Thoracic aorta (tissue), 2 donors: ENCODE measurements at regions not wholly inside any gene's neighbourhood (a gene's known extent, or its start where the extent isn't known, plus 50 kb on each side); places are given as distances from the start of the nearest gene placed in this dataset.

Experiments
- ATAC-seq: fragments of 150-250 bp; one replicate; pipeline ENCODE4 v1.8.0; 2017; ENCODE audit warnings: low read depth; ENCODE audit not compliant: insufficient number of reproducible peaks, low FRiP score
- DNase-seq: peaks from one replicate; pipeline ENCODE4 v3.0.0-alpha.2; 2020; ENCODE audit warnings: low spot score
- H3K27ac ChIP-seq, 2 donors: fragments of 200-600 bp; sonication (generic); 1 replicate in 1 of 2; 2 replicates in 1 of 2; pipeline ENCODE4 v1.5.1; 2016; ENCODE audit warnings: mild to moderate bottlenecking in 2 of 2, moderate library complexity in 2 of 2
- H3K27me3 ChIP-seq: fragments of 200-600 bp; sonication (generic); replicated peaks from 2 replicates; pipeline ENCODE4 v1.6.0; 2016; ENCODE audit warnings: mild to moderate bottlenecking; ENCODE audit not compliant: insufficient read depth
- H3K36me3 ChIP-seq: fragments of 200-600 bp; sonication (generic); one replicate; pipeline ENCODE4 v1.5.1; 2016
- H3K4me1 ChIP-seq, 2 donors: fragments of 200-600 bp; sonication (generic); 1 replicate in 1 of 2; 2 replicates in 1 of 2; pipeline versions ENCODE4 v1.5.1 to v1.6.0; 2016; ENCODE audit warnings: low read depth in 2 of 2, mild to moderate bottlenecking in 1 of 2; ENCODE audit not compliant: control insufficient read depth in 1 of 2
- H3K4me3 ChIP-seq: fragments of 200-600 bp; sonication (generic); 2 replicates; pipeline ENCODE4 v1.5.1; 2016; ENCODE audit warnings: mild to moderate bottlenecking
- H3K9me3 ChIP-seq: fragments of 200-600 bp; sonication (generic); 2 replicates; pipeline ENCODE4 v1.5.1; 2016
- TF ChIP-seq, protein P1 (sequence below): fragments of 200-600 bp; sonication (generic); IDR thresholded peaks from one replicate; pipeline ENCODE4 v1.5.1; 2019; ENCODE audit warnings: antibody characterized with exemption

- no peaks in the 10 kb centered on the region for H3K9me3 ChIP-seq
- TF ChIP-seq, protein P1, sequence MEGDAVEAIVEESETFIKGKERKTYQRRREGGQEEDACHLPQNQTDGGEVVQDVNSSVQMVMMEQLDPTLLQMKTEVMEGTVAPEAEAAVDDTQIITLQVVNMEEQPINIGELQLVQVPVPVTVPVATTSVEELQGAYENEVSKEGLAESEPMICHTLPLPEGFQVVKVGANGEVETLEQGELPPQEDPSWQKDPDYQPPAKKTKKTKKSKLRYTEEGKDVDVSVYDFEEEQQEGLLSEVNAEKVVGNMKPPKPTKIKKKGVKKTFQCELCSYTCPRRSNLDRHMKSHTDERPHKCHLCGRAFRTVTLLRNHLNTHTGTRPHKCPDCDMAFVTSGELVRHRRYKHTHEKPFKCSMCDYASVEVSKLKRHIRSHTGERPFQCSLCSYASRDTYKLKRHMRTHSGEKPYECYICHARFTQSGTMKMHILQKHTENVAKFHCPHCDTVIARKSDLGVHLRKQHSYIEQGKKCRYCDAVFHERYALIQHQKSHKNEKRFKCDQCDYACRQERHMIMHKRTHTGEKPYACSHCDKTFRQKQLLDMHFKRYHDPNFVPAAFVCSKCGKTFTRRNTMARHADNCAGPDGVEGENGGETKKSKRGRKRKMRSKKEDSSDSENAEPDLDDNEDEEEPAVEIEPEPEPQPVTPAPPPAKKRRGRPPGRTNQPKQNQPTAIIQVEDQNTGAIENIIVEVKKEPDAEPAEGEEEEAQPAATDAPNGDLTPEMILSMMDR, result no peak
- ATAC-seq (no peak), DNase-seq (no peak)
- no peaks in the 10 kb centered on the region for H3K4me1 ChIP-seq
- no peak overlapping the region for H3K27ac ChIP-seq
- no peaks in the 10 kb centered on the region for H3K27me3 ChIP-seq
- H3K36me3 ChIP-seq, result no peaks in the 10 kb centered on the region
- no peak overlapping the region for H3K4me3 ChIP-seq
These were observed 420.9 kb upstream of the GRM3 start for GRCh38 chr7:86222806-86223205.

DNA sequence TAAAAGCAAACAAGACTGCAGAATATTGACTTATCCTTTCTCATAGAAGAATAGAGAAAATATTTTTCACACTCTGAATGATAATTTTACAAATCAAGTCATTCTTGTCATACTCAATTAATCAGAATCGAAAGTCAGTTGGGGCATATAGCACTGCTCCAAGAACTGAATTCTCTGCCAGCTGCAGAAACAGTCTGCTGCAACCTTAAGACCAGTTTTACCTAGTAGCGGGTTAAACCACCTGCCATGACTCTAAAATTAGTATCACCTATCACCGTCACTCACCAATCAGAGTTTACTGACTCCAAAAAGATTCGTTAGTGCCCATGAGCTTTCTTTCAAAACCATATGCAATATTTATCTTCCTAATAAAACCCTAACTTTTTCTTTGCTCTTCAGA lies 429.0 kb upstream of the GRM3 start:
- DNase-seq (no peak), ATAC-seq (no peak)
- TF ChIP-seq, protein P1, result no peak
- no peaks in the 10 kb centered on the region for H3K9me3 ChIP-seq
- no peaks in the 10 kb centered on the region for H3K36me3 ChIP-seq
- no peaks in the 10 kb centered on the region for H3K27me3 ChIP-seq
- H3K4me1 ChIP-seq, result no peaks in the 10 kb centered on the region
- no peak overlapping the region for H3K4me3 ChIP-seq
- H3K27ac ChIP-seq, result no peak overlapping the region

GRCh38 chr7:86212976-86213375 lies 430.7 kb upstream of the GRM3 start:
- TF ChIP-seq, protein P1, result no peak

GRCh38 chr7:86209036-86209435 lies 434.7 kb upstream of the GRM3 start:
- Histone ChIP-seq H3K9me3 (no peaks in the 10 kb centered on the region), H3K4me1 (no peaks in the 10 kb centered on the region), H3K27ac (no peak overlapping the region), H3K27me3 (no peaks in the 10 kb centered on the region), H3K36me3 (no peaks in the 10 kb centered on the region), H3K4me3 (no peak overlapping the region)
- DNase-seq, result no peak
- no peak for ATAC-seq
- TF ChIP-seq, protein P1, result no peak

More at GRCh38 chr7:86212976-86213375, 430.7 kb upstream of the GRM3 start:
- Histone ChIP-seq H3K36me3 (no peaks in the 10 kb centered on the region), H3K27ac (no peak overlapping the region), H3K9me3 (no peaks in the 10 kb centered on the region), H3K27me3 (no peaks in the 10 kb centered on the region), H3K4me3 (no peak overlapping the region), H3K4me1 (no peaks in the 10 kb centered on the region)
- DNase-seq (no peak), ATAC-seq (no peak)

- Histone ChIP-seq H3K4me3 (no peak overlapping the region), H3K9me3 (no peaks in the 10 kb centered on the region), H3K27ac (no peak overlapping the region), H3K4me1 (no peaks in the 10 kb centered on the region), H3K36me3 (no peaks in the 10 kb centered on the region), H3K27me3 (no peaks in the 10 kb centered on the region)
- TF ChIP-seq, protein P1, result no peak
- DNase-seq (no peak), ATAC-seq (no peak)
These were observed 436.0 kb upstream of the GRM3 start for GRCh38 chr7:86207740-86208139.
